GM21528 (cell line): ENCODE measurements at regions not wholly inside any gene's neighbourhood (a gene's known extent, or its start where the extent isn't known, plus 50 kb on each side); places are given as distances from the start of the nearest gene placed in this dataset.

ENCODE experiments used
- ATAC-seq: cut with Tn5 transposase; IDR thresholded peaks from one replicate; pipeline ENCODE4 v1.9.1; 2021; ENCODE audit warnings: mild to moderate bottlenecking, moderate library complexity; ENCODE audit not compliant: unreplicated experiment, low FRiP score

DNA sequence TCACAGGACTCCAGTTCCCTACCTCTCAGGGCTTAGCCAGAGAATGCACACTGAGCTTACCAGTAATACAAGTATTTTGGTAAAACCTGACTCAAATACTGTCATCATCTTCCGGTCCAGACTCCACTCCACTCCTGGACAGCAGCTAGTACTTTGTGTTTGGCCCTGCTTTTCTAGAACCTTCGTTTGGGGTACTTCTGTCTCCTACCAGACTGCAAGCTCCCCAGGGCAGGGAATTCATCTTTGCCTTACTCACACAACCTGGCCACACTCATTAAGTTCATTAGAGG, 108.9 kb upstream of the CDC42EP3 start:
- no peak for ATAC-seq

GRCh38 chr2:37781028-37781427, 109.6 kb upstream of the CDC42EP3 start:
- ATAC-seq, result no peak

DNA sequence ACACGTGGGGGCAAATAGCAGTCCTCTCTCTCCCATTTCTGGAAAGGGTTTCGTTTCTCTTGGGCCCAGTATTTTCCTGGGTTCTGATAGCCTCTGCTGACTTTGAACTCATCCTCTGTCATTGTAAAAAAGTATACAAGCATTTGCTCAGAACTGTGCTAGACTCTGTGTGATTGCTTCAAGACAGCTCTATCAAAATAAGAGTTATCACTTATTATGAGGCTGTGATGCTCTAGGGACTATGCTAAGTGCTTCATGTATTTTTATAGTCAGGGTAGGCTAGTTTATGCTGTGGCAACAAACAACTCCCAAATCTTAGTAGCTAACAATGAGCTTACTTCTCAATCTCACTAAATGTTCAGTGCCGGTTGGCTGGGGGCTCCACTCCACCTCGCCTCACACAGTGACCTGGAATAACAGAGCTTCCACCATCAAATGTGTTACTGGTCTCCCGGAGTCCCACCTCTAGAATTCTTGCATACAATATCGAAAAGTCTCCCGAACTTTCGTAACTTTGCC, 110.8 kb upstream of the CDC42EP3 start:
- no peak for ATAC-seq

- no peak for ATAC-seq
Observed at GRCh38 chr2:37782721-37783371, 111.4 kb upstream of the CDC42EP3 start.

- no peak for ATAC-seq
Observed at GRCh38 chr2:37783545-37783944, 112.1 kb upstream of the CDC42EP3 start.

DNA sequence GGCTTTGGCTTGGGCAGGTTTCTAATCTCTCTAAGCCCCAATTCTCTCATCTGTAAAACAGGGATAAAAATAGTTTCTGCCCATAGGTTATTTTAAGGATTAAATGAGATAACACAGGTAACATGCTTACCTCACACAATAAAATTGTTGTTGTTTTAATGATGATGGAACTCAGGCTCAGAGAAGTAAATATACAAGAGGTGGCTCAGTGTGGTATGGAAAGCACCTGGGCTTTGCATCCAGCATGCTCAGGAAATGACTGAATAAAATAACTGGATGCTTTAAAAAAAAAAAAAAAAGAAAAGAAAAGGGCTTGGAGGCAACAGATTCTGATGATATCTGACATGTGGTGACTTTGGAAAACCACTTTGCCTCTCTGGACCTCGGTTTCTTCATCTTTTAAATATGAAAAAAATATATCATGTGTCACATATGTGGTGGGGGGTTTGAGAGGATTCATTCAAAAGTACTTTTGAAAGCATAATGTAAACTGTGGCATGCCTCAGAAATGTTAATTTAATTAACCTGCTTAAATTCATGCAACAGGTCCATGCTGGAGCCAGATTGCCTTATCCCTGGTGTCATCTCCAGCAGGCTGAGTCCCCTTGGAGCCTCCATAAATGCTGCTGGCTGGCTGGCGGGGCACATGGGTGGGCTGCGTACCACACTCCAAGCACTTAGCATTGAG, 112.8 kb upstream of the CDC42EP3 start:
- ATAC-seq, result no peak

DNA sequence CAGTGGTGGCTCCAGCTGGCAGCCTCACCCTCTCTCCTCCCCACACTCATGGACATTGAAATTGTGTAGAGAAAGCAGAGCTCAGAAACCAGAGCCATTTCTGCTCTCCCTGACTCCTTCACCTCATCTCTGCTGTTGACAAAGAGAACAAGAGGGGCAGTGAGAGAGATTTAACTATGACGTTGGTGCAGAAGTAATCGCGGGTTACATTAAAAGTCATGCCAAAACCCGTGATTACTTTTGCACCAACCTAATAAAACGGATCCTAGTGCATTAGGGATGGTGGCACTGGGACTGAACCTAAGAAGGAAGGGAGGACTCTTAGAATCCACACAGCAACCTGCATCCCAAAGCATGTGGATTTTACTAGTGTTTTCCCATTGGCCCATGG, 113.3 kb upstream of the CDC42EP3 start:
- no peak for ATAC-seq

DNA sequence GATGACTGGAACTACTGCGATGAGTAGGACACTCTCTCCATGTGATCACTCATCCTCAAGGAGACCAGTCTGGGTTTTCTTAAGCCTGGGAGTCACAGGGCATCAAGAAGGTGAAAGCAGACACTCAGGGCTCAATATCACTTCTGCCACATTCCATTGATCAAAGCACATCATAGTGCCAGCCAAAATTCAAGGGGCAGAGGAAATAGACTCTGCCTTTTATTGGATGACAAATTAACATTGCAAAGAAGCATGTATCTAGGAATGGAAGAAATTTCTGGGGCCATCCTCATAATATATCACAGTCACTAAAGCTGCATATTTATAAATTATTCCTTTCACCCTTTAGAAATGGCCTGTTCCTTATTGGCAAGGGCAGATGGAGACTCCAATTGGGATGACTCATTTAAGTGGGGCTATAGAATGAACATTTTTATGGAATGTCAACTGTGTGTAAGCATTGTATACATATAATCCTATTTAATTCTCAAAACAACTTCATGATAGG, 114.8 kb upstream of the CDC42EP3 start:
- ATAC-seq, result no peak

GRCh38 chr2:37786854-37787253, 115.4 kb upstream of the CDC42EP3 start:
- no peak for ATAC-seq

- no peak for ATAC-seq
Observed at GRCh38 chr2:37788602-37789209, 117.3 kb upstream of the CDC42EP3 start.

DNA sequence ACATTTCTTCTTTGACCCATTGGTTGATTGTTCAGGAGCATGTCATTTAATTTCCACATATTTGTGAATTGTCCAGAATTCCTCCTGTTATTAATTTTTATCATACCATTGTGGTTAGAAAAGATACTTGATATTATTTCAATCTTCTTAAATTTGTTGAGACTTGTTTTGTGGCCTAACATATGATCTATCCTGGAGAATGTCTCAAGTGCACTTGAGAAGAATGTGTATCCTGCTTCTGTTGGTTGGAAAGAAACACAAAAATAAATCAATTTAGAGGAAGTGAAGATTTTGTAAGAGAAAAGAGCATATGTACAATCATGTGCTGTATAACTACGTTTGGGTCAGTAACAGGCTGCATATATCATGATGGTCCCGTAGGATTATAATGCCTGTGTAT, 118.6 kb upstream of the CDC42EP3 start:
- ATAC-seq, result no peak

DNA sequence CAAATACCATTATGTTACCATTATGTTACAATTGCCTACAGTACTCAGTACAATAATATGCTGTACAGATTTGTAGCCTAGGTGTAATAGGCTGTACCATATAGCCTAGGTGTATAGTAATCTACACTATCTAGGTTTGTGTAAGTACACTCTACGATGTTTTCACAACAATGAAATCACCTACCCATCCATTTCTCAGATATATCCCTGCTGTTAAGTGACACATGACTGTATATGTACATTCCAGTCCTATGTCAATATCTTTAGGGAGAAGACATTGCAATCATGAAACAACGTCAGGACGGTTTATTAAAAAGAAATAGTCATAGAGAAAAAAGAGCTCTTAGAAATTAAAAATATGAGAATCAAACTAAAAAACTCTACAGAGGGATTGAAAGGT, 119.0 kb upstream of the CDC42EP3 start:
- no peak for ATAC-seq

- ATAC-seq, result no peak
Observed at GRCh38 chr2:37792366-37792765, 120.9 kb upstream of the CDC42EP3 start.

GRCh38 chr2:37793004-37793403, 121.6 kb upstream of the CDC42EP3 start:
- no peak for ATAC-seq

DNA sequence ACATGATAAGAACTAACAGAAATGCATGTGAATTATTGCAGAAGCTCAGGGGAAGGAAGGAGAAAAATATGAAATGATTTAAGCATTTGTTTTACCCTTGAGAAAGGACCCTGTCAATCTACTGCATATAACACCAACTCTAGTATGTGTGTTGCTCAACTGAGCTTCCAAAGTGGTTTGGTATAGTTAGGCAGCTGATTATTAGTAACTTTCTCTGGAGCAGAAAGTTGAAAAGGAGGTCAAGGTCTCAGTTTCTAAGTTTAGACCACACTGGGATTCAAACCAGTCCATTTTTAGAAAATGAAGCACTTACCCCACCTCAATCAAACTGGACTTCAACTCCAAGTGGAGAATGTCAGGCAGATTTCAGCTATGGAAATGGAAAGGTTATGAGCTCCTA, 123.3 kb upstream of the CDC42EP3 start:
- ATAC-seq, result no peak

- ATAC-seq, result no peak
Observed at GRCh38 chr2:37795456-37795855, 124.0 kb upstream of the CDC42EP3 start.

- ATAC-seq, result no peak
Observed at GRCh38 chr2:37795938-37796337, 124.5 kb upstream of the CDC42EP3 start.

- no peak for ATAC-seq
Observed at GRCh38 chr2:37796481-37796880, 125.0 kb upstream of the CDC42EP3 start.

GRCh38 chr2:37797081-37797480, 125.6 kb upstream of the CDC42EP3 start:
- ATAC-seq, result no peak

- no peak for ATAC-seq
Observed at GRCh38 chr2:37798315-37799005, 126.6 kb upstream of the RMDN2 start.

GRCh38 chr2:37800176-37800858, 124.8 kb upstream of the RMDN2 start:
- no peak for ATAC-seq
